Gastroesophageal sphincter (tissue), 3 donors: ENCODE measurements at regions not wholly inside any gene's neighbourhood (a gene's known extent, or its start where the extent isn't known, plus 50 kb on each side); places are given as distances from the start of the nearest gene placed in this dataset.

Experiments
- CTCF ChIP-seq, 4 experiments: fragments of 200-600 bp in 2 of 4; fragments of 450-650 bp in 2 of 4; sonication (generic) in 1 of 4; IDR thresholded peaks; one replicate each; pipeline ENCODE4 v1.5.1; 2017 to 2019; ENCODE audit warnings: antibody characterized with exemption in 4 of 4, mild to moderate bottlenecking in 2 of 4, moderate library complexity in 2 of 4
- EP300 ChIP-seq: sonication (generic); formaldehyde crosslinking; IDR thresholded peaks from one replicate; pipeline ENCODE4 v1.6.1; 2017; ENCODE audit warnings: antibody characterized with exemption, mild to moderate bottlenecking
- POLR2A ChIP-seq, 2 donors: fragments of 450-650 bp; IDR thresholded peaks; one replicate each; pipeline ENCODE4 v1.6.1; 2017; ENCODE audit warnings: antibody characterized with exemption in 2 of 2, mild to moderate bottlenecking in 2 of 2, moderate library complexity in 1 of 2

GRCh38 chr2:130258356-130258755 is 60.1 kb upstream of the TUBA3E start:
- TF ChIP-seq CTCF (IDR thresholded peaks at IDR 0.05) = no peak
- no peak for TF ChIP-seq EP300
- no peak for TF ChIP-seq POLR2A (IDR thresholded peaks at IDR 0.05)
